Hepatocyte (in vitro differentiated cells): ENCODE measurements at regions not wholly inside any gene's neighbourhood (a gene's known extent, or its start where the extent isn't known, plus 50 kb on each side); places are given as distances from the start of the nearest gene placed in this dataset.
"Not testable (repeated sequence)": the region's sequence is repeated elsewhere in the genome, so short reads cannot be mapped to it uniquely, and the experiment has no call there.

Experiments used
- DNase-seq: peaks from one replicate; pipeline ENCODE4 v3.0.0-alpha.2; 2016; ENCODE audit warnings: low spot score
- H2AFZ ChIP-seq: fragments of 200-600 bp; sonication (generic); 2 replicates; pipeline ENCODE4 v1.6.0; 2016; ENCODE audit warnings: antibody characterized with exemption, mild to moderate bottlenecking
- H3K27ac ChIP-seq: fragments of 200-600 bp; sonication (generic); 2 replicates; pipeline ENCODE4 v1.5.1; 2016; ENCODE audit warnings: mild to moderate bottlenecking
- H3K27me3 ChIP-seq: fragments of 200-600 bp; sonication (generic); 2 replicates; pipeline ENCODE4 v1.6.1; 2016
- H3K36me3 ChIP-seq: fragments of 200-600 bp; sonication (generic); replicated peaks from 2 replicates; pipeline ENCODE4 v1.5.1; 2016; ENCODE audit warnings: low read depth; ENCODE audit not compliant: insufficient read depth
- H3K4me1 ChIP-seq: fragments of 200-600 bp; sonication (generic); 2 replicates; pipeline ENCODE4 v1.5.1; 2016; ENCODE audit warnings: mild to moderate bottlenecking, moderate library complexity; ENCODE audit not compliant: insufficient read depth
- H3K4me2 ChIP-seq: fragments of 200-600 bp; sonication (generic); 2 replicates; pipeline ENCODE4 v1.6.0; 2016
- H3K4me3 ChIP-seq: fragments of 200-600 bp; sonication (generic); 2 replicates; pipeline ENCODE4 v1.5.1; 2016; ENCODE audit warnings: mild to moderate bottlenecking
- H3K79me2 ChIP-seq: fragments of 200-600 bp; sonication (generic); 2 replicates; pipeline ENCODE4 v1.6.0; 2017; ENCODE audit warnings: mild to moderate bottlenecking
- H3K9me2 ChIP-seq: fragments of 200-600 bp; sonication (generic); replicated peaks from 2 replicates; pipeline ENCODE4 v1.6.0; 2017; ENCODE audit warnings: mild to moderate bottlenecking; ENCODE audit not compliant: insufficient read depth
- H3K9me3 ChIP-seq: fragments of 200-600 bp; sonication (generic); 2 replicates; pipeline ENCODE4 v1.5.1; 2016; ENCODE audit warnings: low read depth, mild to moderate bottlenecking
- H4K20me1 ChIP-seq: fragments of 200-600 bp; sonication (generic); 2 replicates; pipeline ENCODE4 v1.6.0; 2016; ENCODE audit warnings: mild to moderate bottlenecking; ENCODE audit not compliant: insufficient read depth, poor library complexity, severe bottlenecking
- EZH2 ChIP-seq: fragments of 200-600 bp; sonication (generic); IDR thresholded peaks from 2 replicates; pipeline ENCODE4 v1.6.1; 2016; ENCODE audit warnings: antibody characterized with exemption, mild to moderate bottlenecking, borderline replicate concordance
- EZH2phosphoT487 ChIP-seq: fragments of 200-600 bp; sonication (generic); IDR thresholded peaks from one replicate; pipeline ENCODE4 v1.6.1; 2018; ENCODE audit warnings: antibody characterized with exemption, mild to moderate bottlenecking, low read depth, moderate library complexity; ENCODE audit not compliant: unreplicated experiment, severe bottlenecking
- WGBS: methylation state at CpG from one replicate; pipeline ENCODE4 v1.1.6; 2016; ENCODE audit warnings: low lambda C conversion rate; ENCODE audit errors: missing lambda C conversion rate; 5-methylcytosine and 5-hydroxymethylcytosine counted together
- TF ChIP-seq, protein P1 (sequence below): fragments of 200-600 bp; sonication (generic); IDR thresholded peaks from 2 replicates; pipeline ENCODE4 v1.5.1; 2016; ENCODE audit warnings: antibody characterized with exemption, mild to moderate bottlenecking; ENCODE audit not compliant: poor library complexity

DNA sequence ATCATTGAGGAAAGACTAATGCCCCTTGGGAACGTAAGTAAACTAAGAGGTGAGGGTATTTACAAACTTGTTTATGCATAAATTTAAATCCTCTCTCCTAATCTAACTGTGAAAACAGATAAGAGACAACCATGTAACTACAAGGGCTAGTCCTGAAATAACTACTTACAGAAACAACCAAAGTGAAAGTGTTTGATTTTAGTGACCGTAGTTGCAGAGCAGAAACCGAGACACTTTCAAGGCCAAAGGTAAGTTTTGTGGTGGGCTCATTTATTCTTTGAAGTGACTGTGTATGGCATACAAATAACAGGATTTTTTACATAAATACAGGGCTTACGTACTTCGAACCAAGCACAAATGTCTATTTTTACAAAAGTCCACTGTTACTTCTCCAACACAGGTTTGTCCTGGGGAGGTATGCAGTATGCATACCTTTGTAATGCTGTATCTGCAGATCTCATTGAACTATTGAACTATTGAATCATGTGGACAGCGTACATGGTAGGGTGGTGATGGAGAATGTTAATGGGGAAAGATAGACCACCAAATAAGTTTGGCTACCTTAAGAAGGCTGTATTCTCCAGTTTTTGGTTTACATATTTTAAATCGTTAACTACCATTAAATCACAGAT is 99.6 kb upstream of the RBMS3 start:
- Histone ChIP-seq H3K27me3 (no peaks in the 10 kb centered on the region), H3K36me3 (no peaks in the 10 kb centered on the region), H3K27ac (no peak overlapping the region), H3K4me2 (peak overlapping the region; percentile 33), H4K20me1 (no peaks in the 10 kb centered on the region), H3K79me2 (no peaks in the 10 kb centered on the region), H3K4me3 (no peak overlapping the region), H2AFZ (no peak overlapping the region), H3K4me1 (no peaks in the 10 kb centered on the region), H3K9me3 (no peaks in the 10 kb centered on the region), H3K9me2 (no peaks in the 10 kb centered on the region)
- WGBS = 67% methylated on average over 7 of the region's 7 CpGs
- no peak for DNase-seq
- TF ChIP-seq EZH2 = no peak
- TF ChIP-seq, protein P1, sequence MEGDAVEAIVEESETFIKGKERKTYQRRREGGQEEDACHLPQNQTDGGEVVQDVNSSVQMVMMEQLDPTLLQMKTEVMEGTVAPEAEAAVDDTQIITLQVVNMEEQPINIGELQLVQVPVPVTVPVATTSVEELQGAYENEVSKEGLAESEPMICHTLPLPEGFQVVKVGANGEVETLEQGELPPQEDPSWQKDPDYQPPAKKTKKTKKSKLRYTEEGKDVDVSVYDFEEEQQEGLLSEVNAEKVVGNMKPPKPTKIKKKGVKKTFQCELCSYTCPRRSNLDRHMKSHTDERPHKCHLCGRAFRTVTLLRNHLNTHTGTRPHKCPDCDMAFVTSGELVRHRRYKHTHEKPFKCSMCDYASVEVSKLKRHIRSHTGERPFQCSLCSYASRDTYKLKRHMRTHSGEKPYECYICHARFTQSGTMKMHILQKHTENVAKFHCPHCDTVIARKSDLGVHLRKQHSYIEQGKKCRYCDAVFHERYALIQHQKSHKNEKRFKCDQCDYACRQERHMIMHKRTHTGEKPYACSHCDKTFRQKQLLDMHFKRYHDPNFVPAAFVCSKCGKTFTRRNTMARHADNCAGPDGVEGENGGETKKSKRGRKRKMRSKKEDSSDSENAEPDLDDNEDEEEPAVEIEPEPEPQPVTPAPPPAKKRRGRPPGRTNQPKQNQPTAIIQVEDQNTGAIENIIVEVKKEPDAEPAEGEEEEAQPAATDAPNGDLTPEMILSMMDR = no peak
- TF ChIP-seq EZH2phosphoT487 = no peak

DNA sequence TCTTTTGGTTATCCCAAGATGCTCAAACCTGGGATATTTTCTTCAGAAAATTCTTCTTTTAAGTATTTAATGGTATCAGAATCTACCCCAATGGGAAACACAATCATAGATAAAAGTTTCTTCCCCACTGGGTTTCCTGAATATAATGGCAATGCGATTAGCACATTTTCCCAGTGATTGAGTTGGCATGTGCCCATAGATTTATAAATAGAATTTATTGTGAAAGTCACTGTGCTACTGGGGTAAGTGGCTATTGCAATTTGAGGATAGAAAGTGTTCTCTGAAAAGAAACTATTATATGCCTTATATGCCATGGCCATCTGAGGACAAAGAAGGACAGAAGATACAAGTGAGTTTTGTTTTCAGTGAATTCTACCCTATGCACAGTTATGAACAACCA is 99.0 kb upstream of the RBMS3 start:
- H4K20me1 ChIP-seq = no peaks in the 10 kb centered on the region
- no peaks in the 10 kb centered on the region for H3K9me3 ChIP-seq
- WGBS = 97% methylated on average over 1 of the region's 1 CpG
- no peaks in the 10 kb centered on the region for H3K27me3 ChIP-seq
- H3K4me2 ChIP-seq = no peak overlapping the region
- H3K36me3 ChIP-seq = no peaks in the 10 kb centered on the region
- no peaks in the 10 kb centered on the region for H3K79me2 ChIP-seq
- no peak overlapping the region for H3K27ac ChIP-seq
- no peak overlapping the region for H3K4me3 ChIP-seq
- no peak for TF ChIP-seq EZH2
- no peak for TF ChIP-seq EZH2phosphoT487
- TF ChIP-seq, protein P1 = no peak
- no peaks in the 10 kb centered on the region for H3K4me1 ChIP-seq
- H2AFZ ChIP-seq = no peak overlapping the region
- no peak for DNase-seq
- H3K9me2 ChIP-seq = no peaks in the 10 kb centered on the region

DNA sequence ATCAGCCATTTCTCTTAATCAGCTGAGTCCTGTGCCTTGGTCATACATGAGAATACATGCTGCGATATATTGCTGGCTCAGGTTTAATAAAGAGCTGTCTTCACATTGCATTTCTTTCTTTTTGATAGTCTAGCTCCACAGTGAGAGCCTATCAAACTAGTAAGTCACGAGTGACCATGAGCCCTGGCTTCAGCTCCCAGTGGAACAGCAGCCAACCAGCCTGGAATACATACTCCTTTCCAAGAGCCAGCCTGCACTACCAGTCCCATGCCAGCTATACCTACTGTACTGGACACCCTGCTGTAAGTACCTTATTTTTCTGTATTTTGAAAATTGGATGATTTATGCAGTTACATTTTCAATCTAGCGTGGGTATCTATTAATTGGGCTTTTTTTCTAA is 98.0 kb upstream of the RBMS3 start:
- not testable (repeated sequence) for H4K20me1 ChIP-seq, H2AFZ ChIP-seq, H3K36me3 ChIP-seq, H3K4me1 ChIP-seq, H3K9me3 ChIP-seq, H3K27me3 ChIP-seq, H3K9me2 ChIP-seq, H3K79me2 ChIP-seq, DNase-seq, H3K4me2 ChIP-seq, H3K27ac ChIP-seq, H3K4me3 ChIP-seq
- WGBS = 91% methylated on average over 3 of the region's 3 CpGs

DNA sequence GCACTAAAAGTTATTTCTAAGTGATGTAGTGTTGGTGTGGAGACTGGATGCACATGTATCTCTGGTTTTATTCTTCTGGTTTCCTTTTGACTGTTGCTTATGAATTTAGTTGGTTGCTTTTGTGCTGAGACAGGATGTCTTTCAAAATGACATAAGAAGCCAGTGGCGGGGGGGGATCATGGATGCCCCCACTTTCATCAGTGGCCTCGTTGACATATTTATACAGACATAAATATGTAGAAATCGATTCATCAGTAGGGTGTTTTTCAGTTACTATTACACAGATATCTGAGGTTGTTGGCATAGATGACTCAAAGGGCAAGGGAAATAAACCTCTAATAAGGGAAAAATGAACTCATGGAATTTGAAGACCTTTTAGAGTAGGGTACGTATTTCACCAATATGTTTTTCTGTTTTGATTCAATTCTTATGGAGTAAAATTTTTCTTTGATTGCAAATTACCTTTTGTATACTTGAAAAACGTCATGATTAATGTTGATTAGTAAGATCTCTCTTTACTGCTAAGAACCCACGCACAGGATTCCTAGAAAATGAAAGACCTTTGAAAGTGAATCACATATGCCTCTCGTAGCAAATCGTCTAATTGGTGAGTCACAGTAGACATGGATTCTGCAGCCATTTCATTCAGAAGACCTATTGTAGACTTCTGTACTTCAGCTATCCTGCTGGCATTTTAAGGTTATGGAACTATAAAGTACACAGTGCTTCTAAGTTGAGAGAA is 97.4 kb upstream of the RBMS3 start:
- TF ChIP-seq EZH2phosphoT487 = no peak
- TF ChIP-seq, protein P1 = no peak
- TF ChIP-seq EZH2 = no peak
- Histone ChIP-seq H3K79me2 (no peaks in the 10 kb centered on the region), H2AFZ (no peak overlapping the region), H3K4me2 (no peak overlapping the region), H3K27me3 (no peaks in the 10 kb centered on the region), H3K27ac (no peak overlapping the region), H3K9me3 (no peaks in the 10 kb centered on the region), H3K4me3 (no peak overlapping the region), H3K4me1 (no peaks in the 10 kb centered on the region), H3K36me3 (no peaks in the 10 kb centered on the region), H3K9me2 (no peaks in the 10 kb centered on the region), H4K20me1 (no peaks in the 10 kb centered on the region)
- 87% methylated on average over 8 of the region's 8 CpGs for WGBS
- DNase-seq = no peak
